Body of pancreas (tissue), 4 donors: ENCODE measurements at regions not wholly inside any gene's neighbourhood (a gene's known extent, or its start where the extent isn't known, plus 50 kb on each side); places are given as distances from the start of the nearest gene placed in this dataset.

Experiments
- ATAC-seq: fragments of 150-250 bp; one replicate; pipeline ENCODE4 v1.9.1; 2016
- DNase-seq, 4 donors: peaks; one replicate each; pipeline ENCODE4 v3.0.0-alpha.2; 2019
- H3K27ac ChIP-seq, 4 donors: fragments of 200-600 bp; sonication (generic); 1 replicate in 3 of 4; 2 replicates in 1 of 4; pipeline versions ENCODE4 v1.5.1 to v1.6.1; 2016 to 2019; ENCODE audit warnings: mild to moderate bottlenecking in 1 of 4, mixed read lengths in 1 of 4, moderate library complexity in 1 of 4
- H3K27me3 ChIP-seq, 2 donors: fragments of 200-600 bp; sonication (generic); one replicate each; pipeline ENCODE4 v1.6.0; 2016; ENCODE audit warnings: mild to moderate bottlenecking in 1 of 2
- H3K36me3 ChIP-seq, 2 donors: fragments of 200-600 bp; sonication (generic); replicated peaks in 1 of 2; 2 replicates each; pipeline ENCODE4 v1.5.1; 2016; ENCODE audit warnings: low read depth in 2 of 2; ENCODE audit not compliant: insufficient read depth in 1 of 2
- H3K4me1 ChIP-seq: fragments of 200-600 bp; sonication (generic); one replicate; pipeline ENCODE4 v1.6.0; 2016
- H3K4me3 ChIP-seq, 2 donors: fragments of 200-600 bp; sonication (generic); 1 replicate in 1 of 2; 2 replicates in 1 of 2; pipeline ENCODE4 v1.5.1; 2016 to 2019
- H3K9me3 ChIP-seq, 3 donors: fragments of 200-600 bp; sonication (generic); 1 replicate in 2 of 3; 2 replicates in 1 of 3; pipeline ENCODE4 v1.5.1; 2016
- POLR2A ChIP-seq, 3 donors: fragments of 450-650 bp; IDR thresholded peaks; one replicate each; pipeline ENCODE4 v1.6.1; 2016; ENCODE audit warnings: antibody characterized with exemption in 3 of 3, mild to moderate bottlenecking in 2 of 3
- WGBS, 2 donors: methylation state at CpG; one replicate each; pipeline ENCODE4 v1.1.5; 2017; 5-methylcytosine and 5-hydroxymethylcytosine counted together
- intact Hi-C: fragments of 100-400 bp; cut with DNase I; formaldehyde crosslinking; loops from one replicate; pipeline ENCODE4 v1.15.1; 2023
- TF ChIP-seq, protein P1 (sequence below), 7 experiments: fragments of 450-650 bp in 4 of 7; fragments of 200-600 bp in 3 of 7; sonication (generic) in 3 of 7; IDR thresholded peaks; one replicate each; pipeline ENCODE4 v1.5.1; 2016 to 2019; ENCODE audit warnings: antibody characterized with exemption in 7 of 7

DNA sequence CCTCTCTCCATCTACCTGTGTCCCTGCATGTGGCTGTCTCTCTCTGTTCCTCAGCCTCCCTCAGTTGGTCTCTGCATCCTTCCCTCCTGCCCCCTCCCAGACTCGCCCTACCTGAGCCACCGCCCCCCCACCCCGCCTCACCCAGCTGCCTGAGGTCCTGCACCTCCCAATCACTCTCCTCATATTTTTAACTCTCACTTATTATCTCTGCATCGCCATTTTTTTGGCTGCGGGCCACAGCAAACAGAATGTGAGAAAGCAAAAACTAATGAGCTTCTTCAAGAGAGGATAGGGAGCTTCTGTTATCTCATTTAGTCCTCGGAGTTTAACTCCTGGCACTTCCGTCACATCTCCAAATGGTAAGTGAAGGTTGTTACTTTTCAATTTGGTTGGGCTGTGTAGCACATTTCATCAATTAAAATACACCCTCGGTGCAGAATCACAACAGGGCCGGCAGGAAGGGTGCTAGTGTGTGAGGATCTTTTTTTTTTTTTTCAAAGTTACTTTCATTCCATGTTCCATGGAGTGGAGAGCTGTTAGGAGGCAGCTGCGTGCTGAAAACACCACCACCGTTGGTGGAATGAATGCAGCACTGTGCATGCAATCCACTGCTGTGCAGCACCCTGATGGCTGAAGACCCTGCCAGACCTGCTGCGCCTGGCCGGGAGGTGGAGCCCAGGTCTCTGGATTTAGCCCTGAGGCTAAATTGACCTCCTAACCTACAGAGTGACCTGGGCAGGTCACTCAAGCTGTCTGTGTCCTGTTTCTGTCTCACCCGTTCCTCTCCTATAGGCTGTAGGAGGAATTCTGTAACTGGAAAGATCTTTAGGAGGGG is 157.2 kb upstream of the NFIA start:
- DNase-seq (no peak), ATAC-seq (no peak)
- TF ChIP-seq POLR2A (IDR thresholded peaks at IDR 0.05) = no peak
- TF ChIP-seq, protein P1, sequence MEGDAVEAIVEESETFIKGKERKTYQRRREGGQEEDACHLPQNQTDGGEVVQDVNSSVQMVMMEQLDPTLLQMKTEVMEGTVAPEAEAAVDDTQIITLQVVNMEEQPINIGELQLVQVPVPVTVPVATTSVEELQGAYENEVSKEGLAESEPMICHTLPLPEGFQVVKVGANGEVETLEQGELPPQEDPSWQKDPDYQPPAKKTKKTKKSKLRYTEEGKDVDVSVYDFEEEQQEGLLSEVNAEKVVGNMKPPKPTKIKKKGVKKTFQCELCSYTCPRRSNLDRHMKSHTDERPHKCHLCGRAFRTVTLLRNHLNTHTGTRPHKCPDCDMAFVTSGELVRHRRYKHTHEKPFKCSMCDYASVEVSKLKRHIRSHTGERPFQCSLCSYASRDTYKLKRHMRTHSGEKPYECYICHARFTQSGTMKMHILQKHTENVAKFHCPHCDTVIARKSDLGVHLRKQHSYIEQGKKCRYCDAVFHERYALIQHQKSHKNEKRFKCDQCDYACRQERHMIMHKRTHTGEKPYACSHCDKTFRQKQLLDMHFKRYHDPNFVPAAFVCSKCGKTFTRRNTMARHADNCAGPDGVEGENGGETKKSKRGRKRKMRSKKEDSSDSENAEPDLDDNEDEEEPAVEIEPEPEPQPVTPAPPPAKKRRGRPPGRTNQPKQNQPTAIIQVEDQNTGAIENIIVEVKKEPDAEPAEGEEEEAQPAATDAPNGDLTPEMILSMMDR (IDR thresholded peaks at IDR 0.05) = no peak
- no peak overlapping the region for H3K27ac ChIP-seq
- peaks cover 24% of the 10 kb centered on the region for H3K4me1 ChIP-seq
- 51 to 53% methylated on average over 14 of the region's 14 CpGs for WGBS, 2 donors
- intact Hi-C loops = no loop called here
- H3K36me3 ChIP-seq = no peaks in the 10 kb centered on the region
- H3K27me3 ChIP-seq = no peaks in the 10 kb centered on the region
- H3K9me3 ChIP-seq = no peaks in the 10 kb centered on the region
- H3K4me3 ChIP-seq = no peak overlapping the region

- intact Hi-C loops = no loop called here
- WGBS, 2 donors = 95 to 98% methylated on average over 3 of the region's 3 CpGs
- peak overlapping the region in 1 of 4 donors; percentile 15 for H3K27ac ChIP-seq
- peak; percentile 27 for ATAC-seq
- H3K9me3 ChIP-seq = no peaks in the 10 kb centered on the region
- TF ChIP-seq, protein P1 (IDR thresholded peaks at IDR 0.05) = no peak
- no peak for TF ChIP-seq POLR2A (IDR thresholded peaks at IDR 0.05)
- H3K4me3 ChIP-seq = no peak overlapping the region
- DNase-seq = no peak
- H3K36me3 ChIP-seq = no peaks in the 10 kb centered on the region
- peaks cover 24% of the 10 kb centered on the region for H3K4me1 ChIP-seq
- H3K27me3 ChIP-seq = no peaks in the 10 kb centered on the region
Observed at GRCh38 chr1:60924165-60924564, 158.2 kb upstream of the NFIA start.

- peaks cover 24% of the 10 kb centered on the region for H3K4me1 ChIP-seq
- DNase-seq (peak in 3 of 4 donors; percentile 27 to 40 (median 30)), ATAC-seq (peak; percentile 75)
- H3K27me3 ChIP-seq = no peaks in the 10 kb centered on the region
- H3K9me3 ChIP-seq = no peaks in the 10 kb centered on the region
- TF ChIP-seq POLR2A (IDR thresholded peaks at IDR 0.05) = no peak
- TF ChIP-seq, protein P1 (IDR thresholded peaks at IDR 0.05) = no peak
- H3K4me3 ChIP-seq = no peak overlapping the region
- intact Hi-C loops = no loop called here
- H3K36me3 ChIP-seq = no peaks in the 10 kb centered on the region
- 5 to 15% methylated on average over 5 of the region's 5 CpGs for WGBS, 2 donors
- peak overlapping the region in 2 of 4 donors; percentile 15 to 16 for H3K27ac ChIP-seq
Observed at GRCh38 chr1:60923389-60924087, 158.8 kb upstream of the NFIA start.

GRCh38 chr1:60922304-60922703 is 160.1 kb upstream of the NFIA start:
- Histone ChIP-seq H3K4me1 (peaks cover 24% of the 10 kb centered on the region), H3K4me3 (no peak overlapping the region), H3K36me3 (no peaks in the 10 kb centered on the region), H3K27me3 (no peaks in the 10 kb centered on the region), H3K9me3 (no peaks in the 10 kb centered on the region), H3K27ac (peak overlapping the region in 1 of 4 donors; percentile 20)
- peak in 2 of 4 donors; percentile 13 to 59 for DNase-seq
- WGBS, 2 donors = 70 to 82% methylated on average over 4 of the region's 4 CpGs
- TF ChIP-seq POLR2A (IDR thresholded peaks at IDR 0.05) = no peak
- TF ChIP-seq, protein P1 (IDR thresholded peaks at IDR 0.05) = no peak
- intact Hi-C loops = no loop called here
- no peak for ATAC-seq
